H1 (cell line): ENCODE measurements at regions not wholly inside any gene's neighbourhood (a gene's known extent, or its start where the extent isn't known, plus 50 kb on each side); places are given as distances from the start of the nearest gene placed in this dataset.

Experiments used
- CTCF ChIA-PET: fragments of 300-600 bp; sonication (Branson Sonifier 250); formaldehyde crosslinking; loops from one replicate; lab custom pipeline; 2021; ENCODE audit not compliant: partially characterized antibody; lab: Charles Lee
- POLR2A ChIA-PET: fragments of 300-600 bp; sonication (Branson Sonifier 250); formaldehyde crosslinking; loops from one replicate; lab custom pipeline; 2021; ENCODE audit warnings: inconsistent platforms; ENCODE audit not compliant: partially characterized antibody; lab: Charles Lee
- DNase-seq, 2 experiments: peaks; one replicate each; pipeline versions ENCODE4 v3.0.0 to v3.0.0-alpha.2; 2010 to 2022; ENCODE audit warnings: low spot score in 2 of 2, low read depth in 1 of 2, mixed read lengths in 1 of 2
- FAIRE-seq: peaks from 2 replicates; lab custom pipeline; 2011; peaks lifted over from hg19 to GRCh38; lab: Jason Lieb, UNC
- H2AFZ ChIP-seq: 2 replicates; pipeline ENCODE4 v1.8.1; 2012; ENCODE audit warnings: low read length, inconsistent platforms
- H2AK5ac ChIP-seq: 2 replicates; pipeline ENCODE4 v1.6.1; 2013; ENCODE audit warnings: low read depth, low read length
- H2BK120ac ChIP-seq: replicated peaks from 2 replicates; pipeline ENCODE3; 2013; ENCODE audit warnings: low read depth, low read length, inconsistent platforms
- H2BK12ac ChIP-seq: 2 replicates; pipeline ENCODE4 v1.6.1; 2013; ENCODE audit warnings: low read depth, low read length
- H2BK15ac ChIP-seq: 2 replicates; pipeline ENCODE4 v1.6.1; 2013; ENCODE audit warnings: low read length
- H2BK20ac ChIP-seq: 2 replicates; pipeline ENCODE4 v1.6.1; 2013; ENCODE audit warnings: low read length
- H2BK5ac ChIP-seq: 2 replicates; pipeline ENCODE4 v1.6.1; 2013; ENCODE audit warnings: low read depth, low read length
- H3K14ac ChIP-seq: 2 replicates; pipeline ENCODE4 v1.6.1; 2013; ENCODE audit warnings: inconsistent platforms; ENCODE audit not compliant: insufficient read length
- H3K18ac ChIP-seq: 2 replicates; pipeline ENCODE4 v1.6.1; 2013; ENCODE audit warnings: low read length; ENCODE audit errors: extremely low read depth
- H3K23ac ChIP-seq: 2 replicates; pipeline ENCODE4 v1.6.1; 2013; ENCODE audit warnings: inconsistent platforms; ENCODE audit not compliant: insufficient read length
- H3K23me2 ChIP-seq: 2 replicates; pipeline ENCODE4 v1.6.1; 2013; ENCODE audit warnings: low read depth, low read length
- H3K27ac ChIP-seq: 2 replicates; pipeline ENCODE4 v1.6.1; 2011; ENCODE audit warnings: low read depth, low read length, inconsistent platforms
- H3K27me3 ChIP-seq, 4 experiments: replicated peaks in 1 of 4; 1 replicate in 1 of 4; 2 replicates in 3 of 4; pipeline versions ENCODE4 v1.6.1 to v1.8.1; 2011 to 2013; ENCODE audit warnings: low read length in 3 of 4, mild to moderate bottlenecking in 3 of 4, inconsistent platforms in 2 of 4, mixed read lengths in 2 of 4, moderate library complexity in 1 of 4; ENCODE audit not compliant: control insufficient read depth in 3 of 4, insufficient read depth in 3 of 4; ENCODE audit errors: extremely low read depth in 1 of 4
- H3K36me3 ChIP-seq, 4 experiments: 2 replicates each; pipeline versions ENCODE4 v1.6.1 to v1.8.1; 2011 to 2013; ENCODE audit warnings: mild to moderate bottlenecking in 4 of 4, low read length in 3 of 4, moderate library complexity in 2 of 4, control low read depth in 1 of 4, inconsistent platforms in 1 of 4; ENCODE audit not compliant: insufficient read depth in 4 of 4, control insufficient read depth in 2 of 4
- H3K4ac ChIP-seq: replicated peaks from 2 replicates; pipeline ENCODE3; 2013; ENCODE audit warnings: low read length, low read depth, mixed read lengths, inconsistent platforms; ENCODE audit not compliant: insufficient read length
- H3K4me1 ChIP-seq, 4 experiments: replicated peaks in 1 of 4; 1 replicate in 1 of 4; 2 replicates in 3 of 4; pipeline versions ENCODE4 v1.6.1 to v1.8.1; 2011 to 2013; ENCODE audit warnings: low read length in 3 of 4, inconsistent platforms in 2 of 4, mixed read lengths in 1 of 4; ENCODE audit not compliant: insufficient read depth in 4 of 4, control insufficient read depth in 3 of 4
- H3K4me2 ChIP-seq, 2 experiments: 2 replicates each; pipeline versions ENCODE4 v1.6.1 to v1.8.1; 2011 to 2013; ENCODE audit warnings: low read depth in 2 of 2, low read length in 2 of 2, control low read depth in 1 of 2, inconsistent platforms in 1 of 2, mild to moderate bottlenecking in 1 of 2; ENCODE audit not compliant: insufficient read depth in 1 of 2
- H3K4me3 ChIP-seq, 4 experiments: fragments of 200-600, 300-600 bp in 1 of 4; sonication (generic), shearing (Covaris generic), sonication (Bioruptor Twin) in 1 of 4; 2 replicates each; pipeline versions ENCODE4 v1.5.1 to v1.8.1; 2011 to 2016; ENCODE audit warnings: low read length in 4 of 4, low read depth in 3 of 4, control low read depth in 2 of 4, inconsistent platforms in 2 of 4, mild to moderate bottlenecking in 2 of 4, mixed read lengths in 1 of 4, moderate library complexity in 1 of 4; ENCODE audit not compliant: insufficient read depth in 2 of 4; ENCODE audit errors: extremely low read depth in 1 of 4
- H3K56ac ChIP-seq: replicated peaks from 2 replicates; pipeline ENCODE3; 2013; ENCODE audit warnings: low read depth, mild to moderate bottlenecking, mixed read lengths, low read length, inconsistent platforms; ENCODE audit not compliant: insufficient read length
- H3K79me1 ChIP-seq: 2 replicates; pipeline ENCODE4 v1.6.1; 2013; ENCODE audit warnings: low read depth, low read length, control low read depth
- H3K79me2 ChIP-seq, 2 experiments: 2 replicates each; pipeline versions ENCODE4 v1.6.1 to v1.8.1; 2012 to 2013; ENCODE audit warnings: low read length in 2 of 2, mild to moderate bottlenecking in 2 of 2, inconsistent platforms in 1 of 2; ENCODE audit not compliant: insufficient read depth in 2 of 2, control insufficient read depth in 1 of 2
- H3K9ac ChIP-seq, 4 experiments: replicated peaks in 1 of 4; 1 replicate in 1 of 4; 2 replicates in 3 of 4; pipeline versions ENCODE4 v1.6.1 to v1.8.1; 2011 to 2013; ENCODE audit warnings: low read depth in 3 of 4, low read length in 3 of 4, control low read depth in 2 of 4, mild to moderate bottlenecking in 2 of 4, moderate library complexity in 2 of 4, inconsistent platforms in 1 of 4; ENCODE audit errors: extremely low read depth in 1 of 4
- H3K9me3 ChIP-seq, 2 experiments: 2 replicates each; pipeline versions ENCODE4 v1.6.1 to v1.8.1; 2012 to 2013; ENCODE audit warnings: mild to moderate bottlenecking in 2 of 2, moderate library complexity in 2 of 2, control low read depth in 1 of 2, inconsistent platforms in 1 of 2, low read depth in 1 of 2, low read length in 1 of 2, mixed read lengths in 1 of 2; ENCODE audit not compliant: insufficient read depth in 2 of 2
- H4K20me1 ChIP-seq, 2 experiments: replicated peaks in 1 of 2; 2 replicates each; pipeline versions ENCODE3 to v1.8.1; 2011 to 2013; ENCODE audit warnings: inconsistent platforms in 2 of 2, low read length in 2 of 2, mild to moderate bottlenecking in 1 of 2; ENCODE audit not compliant: insufficient read depth in 2 of 2, control insufficient read depth in 1 of 2
- H4K5ac ChIP-seq: 2 replicates; pipeline ENCODE4 v1.6.1; 2013; ENCODE audit warnings: low read length, low read depth, mixed read lengths, inconsistent platforms; ENCODE audit not compliant: insufficient read length
- H4K8ac ChIP-seq: 2 replicates; pipeline ENCODE4 v1.8.0; 2013; ENCODE audit warnings: mild to moderate bottlenecking, moderate library complexity, low read length, inconsistent platforms; ENCODE audit not compliant: insufficient read depth; ENCODE audit errors: extremely low read depth
- H4K91ac ChIP-seq: replicated peaks from 2 replicates; pipeline ENCODE3; 2013; ENCODE audit warnings: low read length, mixed read lengths, inconsistent platforms; ENCODE audit not compliant: insufficient read length
- BRCA1 ChIP-seq: IDR thresholded peaks from 2 replicates; pipeline ENCODE4 v1.6.1; 2012; ENCODE audit warnings: low read depth, low read length, improper control_type of control experiment
- CTBP2 ChIP-seq: IDR thresholded peaks from 2 replicates; pipeline ENCODE4 v1.7.0; 2011; ENCODE audit warnings: borderline replicate concordance, mild to moderate bottlenecking, moderate library complexity, mixed read lengths, low read length; ENCODE audit not compliant: insufficient read depth, insufficient read length
- EGR1 ChIP-seq: IDR thresholded peaks from 2 replicates; pipeline ENCODE4 v1.6.1; 2011; ENCODE audit warnings: low read depth, low read length, borderline replicate concordance
- PHF8 ChIP-seq: fragments of 200-600 bp; sonication (generic); conservative IDR thresholded peaks from 2 replicates; pipeline ENCODE4 v1.7.1; 2012; ENCODE audit warnings: low read depth, mild to moderate bottlenecking, inconsistent platforms, low read length, moderate library complexity
- POU5F1 ChIP-seq: IDR thresholded peaks from 2 replicates; pipeline ENCODE4 v1.6.1; 2011; ENCODE audit warnings: low read depth, mild to moderate bottlenecking, low read length, moderate library complexity
- RAD21 ChIP-seq, 2 experiments: IDR thresholded peaks in 1 of 2; conservative IDR thresholded peaks in 1 of 2; 2 replicates each; pipeline ENCODE4 v1.6.1; 2011; ENCODE audit warnings: low read depth in 2 of 2, low read length in 2 of 2, improper control_type of control experiment in 1 of 2, inconsistent platforms in 1 of 2, mild to moderate bottlenecking in 1 of 2, moderate library complexity in 1 of 2
- SIN3A ChIP-seq, 2 experiments: IDR thresholded peaks in 1 of 2; conservative IDR thresholded peaks in 1 of 2; 2 replicates each; pipeline ENCODE4 v1.6.1; 2011 to 2012; ENCODE audit warnings: low read length in 2 of 2, improper control_type of control experiment in 1 of 2, low read depth in 1 of 2, mild to moderate bottlenecking in 1 of 2
- SP4 ChIP-seq: IDR thresholded peaks from 2 replicates; pipeline ENCODE4 v1.6.1; 2012; ENCODE audit warnings: low read length, inconsistent platforms
- USF2 ChIP-seq: IDR thresholded peaks from 2 replicates; pipeline ENCODE4 v1.6.1; 2011; ENCODE audit warnings: low read length, improper control_type of control experiment
- YY1 ChIP-seq: IDR thresholded peaks from 2 replicates; pipeline ENCODE4 v1.6.1; 2011; ENCODE audit warnings: low read depth, mild to moderate bottlenecking, low read length
- WGBS, 2 experiments: shearing (Covaris generic) in 1 of 2; methylation state at CpG; one replicate each; pipeline versions ENCODE4 v1.1.6 to v1.1.7; 2013 to 2015; ENCODE audit warnings: low lambda C conversion rate in 2 of 2, mixed read lengths in 2 of 2, inconsistent platforms in 1 of 2, low coverage in 1 of 2, missing lambda C conversion rate in 1 of 2; ENCODE audit not compliant: insufficient replicate concordance in 2 of 2, insufficient coverage in 1 of 2, insufficient read length in 1 of 2; ENCODE audit errors: extremely low coverage in 1 of 2, missing lambda C conversion rate in 1 of 2; 5-methylcytosine and 5-hydroxymethylcytosine counted together

- Histone ChIP-seq H3K23me2 (no peaks in the 10 kb centered on the region), H4K8ac (no peak overlapping the region), H3K18ac (no peak overlapping the region), H2BK15ac (no peak overlapping the region), H3K4ac (no peak overlapping the region), H3K4me3 (no peak overlapping the region), H3K36me3 (no peaks in the 10 kb centered on the region), H3K4me2 (no peak overlapping the region), H4K91ac (no peak overlapping the region), H2AFZ (no peak overlapping the region), H2AK5ac (no peak overlapping the region), H3K23ac (no peak overlapping the region), H3K79me1 (no peaks in the 10 kb centered on the region), H4K5ac (no peak overlapping the region), H2BK120ac (no peak overlapping the region), H3K56ac (no peak overlapping the region), H2BK5ac (no peak overlapping the region), H3K27me3 (no peaks in the 10 kb centered on the region), H3K79me2 (no peaks in the 10 kb centered on the region), H3K9ac (no peak overlapping the region), H3K4me1 (peaks cover 0 to 3% (median 0%) of the 10 kb centered on the region in 4 experiments; a peak in 1 of 7 replicates), H2BK20ac (no peak overlapping the region), H3K9me3 (no peaks in the 10 kb centered on the region), H3K27ac (no peak overlapping the region), H2BK12ac (no peak overlapping the region), H4K20me1 (no peaks in the 10 kb centered on the region), H3K14ac (no peak overlapping the region)
- no peak for FAIRE-seq
- no peak for DNase-seq
- TF ChIP-seq USF2, result no peak
- no peak for TF ChIP-seq YY1
- no peak for TF ChIP-seq SIN3A (conservative IDR thresholded peaks at IDR 0.05 in 1 of 2, IDR thresholded peaks at IDR 0.05 in 1 of 2; ENCODE audit: low read depth in 1 of 2, low read length in 2 of 2)
- TF ChIP-seq POU5F1, result no peak
- TF ChIP-seq EGR1, result no peak
- TF ChIP-seq CTBP2, result no peak
- no peak for TF ChIP-seq RAD21 (IDR thresholded peaks at IDR 0.05 in 1 of 2, conservative IDR thresholded peaks at IDR 0.05 in 1 of 2; ENCODE audit: low read depth in 2 of 2, low read length in 2 of 2)
- no peak for TF ChIP-seq PHF8
- TF ChIP-seq BRCA1, result no peak
- TF ChIP-seq SP4, result no peak
- POLR2A ChIA-PET, result no interaction called here
- CTCF ChIA-PET, result no interaction called here
- 72% methylated on average over 1 of the region's 1 CpG; no CpG with 5 or more reads in 1 of the 2 experiments for WGBS, 2 experiments
Measured at GRCh38 chr12:75698052-75698451, 186.6 kb upstream of the KRR1 start.
